MM.1S (cell line): ENCODE measurements at regions not wholly inside any gene's neighbourhood (a gene's known extent, or its start where the extent isn't known, plus 50 kb on each side); places are given as distances from the start of the nearest gene placed in this dataset.

ENCODE experiments used
- DNase-seq: peaks from one replicate; pipeline ENCODE4 v3.0.0-alpha.2; 2015
- H2AFZ ChIP-seq: fragments of 300-600 bp; sonication (generic); 2 replicates; pipeline ENCODE4 v1.6.0; 2016; ENCODE audit warnings: antibody characterized with exemption, low read length
- H3F3A ChIP-seq: fragments of 300-600 bp; sonication (generic); 2 replicates; pipeline ENCODE4 v1.6.1; 2016; ENCODE audit warnings: mild to moderate bottlenecking, antibody characterized with exemption, low read length, moderate library complexity, mixed read lengths; ENCODE audit not compliant: insufficient read depth
- H3K27ac ChIP-seq: fragments of 300-600 bp; sonication (generic); 2 replicates; pipeline ENCODE4 v1.5.1; 2016; ENCODE audit warnings: mild to moderate bottlenecking, low read length
- H3K27me3 ChIP-seq: fragments of 300-600 bp; sonication (generic); replicated peaks from 2 replicates; pipeline ENCODE4 v1.6.0; 2016; ENCODE audit warnings: low read length; ENCODE audit not compliant: insufficient read depth
- H3K36me3 ChIP-seq: fragments of 300-600 bp; sonication (generic); replicated peaks from 2 replicates; pipeline ENCODE4 v1.6.1; 2016; ENCODE audit warnings: mild to moderate bottlenecking, low read length, mixed read lengths; ENCODE audit not compliant: insufficient read depth
- H3K4me1 ChIP-seq: fragments of 300-600 bp; sonication (generic); 2 replicates; pipeline ENCODE4 v1.6.1; 2016; ENCODE audit warnings: low read length, mixed read lengths
- H3K4me2 ChIP-seq: fragments of 300-600 bp; sonication (generic); 2 replicates; pipeline ENCODE4 v1.6.0; 2016; ENCODE audit warnings: low read depth, low read length
- H3K4me3 ChIP-seq: fragments of 300-600 bp; sonication (generic); 2 replicates; pipeline ENCODE4 v1.5.1; 2016; ENCODE audit warnings: low read length, mixed read lengths
- H3K79me2 ChIP-seq: fragments of 300-600 bp; sonication (generic); 2 replicates; pipeline ENCODE4 v1.6.1; 2016; ENCODE audit warnings: mixed run types, low read length, mixed read lengths
- H3K9ac ChIP-seq: fragments of 300-600 bp; sonication (generic); 2 replicates; pipeline ENCODE4 v1.6.1; 2016; ENCODE audit warnings: low read length, mixed read lengths
- H3K9me2 ChIP-seq: fragments of 300-600 bp; sonication (generic); replicated peaks from 2 replicates; pipeline ENCODE4 v1.6.1; 2016; ENCODE audit warnings: mild to moderate bottlenecking, low read length, mixed read lengths; ENCODE audit not compliant: insufficient read depth
- H3K9me3 ChIP-seq: fragments of 300-600 bp; sonication (generic); replicated peaks from 2 replicates; pipeline ENCODE4 v1.6.1; 2016; ENCODE audit warnings: mild to moderate bottlenecking, low read length, mixed read lengths; ENCODE audit not compliant: insufficient read depth
- H4K20me1 ChIP-seq: fragments of 300-600 bp; sonication (generic); 2 replicates; pipeline ENCODE4 v1.6.1; 2016; ENCODE audit warnings: mild to moderate bottlenecking, low read length, moderate library complexity, mixed read lengths; ENCODE audit not compliant: insufficient read depth
- EZH2 ChIP-seq: fragments of 300-600 bp; sonication (generic); optimal IDR thresholded peaks from 2 replicates; pipeline ENCODE3; 2017; ENCODE audit warnings: low read depth, mild to moderate bottlenecking, antibody characterized with exemption, low read length, mixed read lengths
- EZH2phosphoT487 ChIP-seq: fragments of 300-600 bp; sonication (generic); IDR thresholded peaks from 2 replicates; pipeline ENCODE4 v1.6.1; 2018; ENCODE audit warnings: antibody characterized with exemption, low read length
- TF ChIP-seq, protein P1 (sequence below): fragments of 300-600 bp; sonication (generic); IDR thresholded peaks from 2 replicates; pipeline ENCODE4 v1.5.1; 2016; ENCODE audit warnings: antibody characterized with exemption, low read length, mixed read lengths

DNA sequence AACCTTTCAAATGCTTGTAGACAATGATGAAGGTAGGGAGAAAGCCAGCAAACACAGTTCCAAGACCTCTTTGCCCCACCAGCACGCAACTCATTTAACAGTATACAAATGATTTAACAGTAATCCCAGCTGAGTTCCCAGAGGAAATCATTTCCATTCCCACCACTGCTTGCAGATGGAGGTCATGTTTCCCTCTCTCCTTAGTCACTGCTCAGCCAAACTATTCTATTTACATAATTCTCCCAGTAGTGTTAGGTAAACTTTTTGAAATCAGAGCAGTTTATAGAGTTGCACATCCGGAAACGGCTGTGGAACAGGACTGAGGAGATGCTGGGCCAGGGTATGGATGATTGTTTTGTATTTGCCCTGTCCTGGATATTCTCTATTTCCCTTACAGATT lies 328.5 kb downstream of the FIGN start:
- Histone ChIP-seq H3K79me2 (no peaks in the 10 kb centered on the region), H3K4me2 (no peak overlapping the region), H3K4me1 (no peaks in the 10 kb centered on the region), H2AFZ (no peak overlapping the region), H3K4me3 (no peak overlapping the region), H3K27ac (no peak overlapping the region), H3K36me3 (no peaks in the 10 kb centered on the region), H3K9ac (no peak overlapping the region), H3F3A (no peaks in the 10 kb centered on the region), H3K9me3 (no peaks in the 10 kb centered on the region), H4K20me1 (no peaks in the 10 kb centered on the region), H3K27me3 (no peaks in the 10 kb centered on the region), H3K9me2 (no peaks in the 10 kb centered on the region)
- no peak for TF ChIP-seq EZH2
- TF ChIP-seq, protein P1, sequence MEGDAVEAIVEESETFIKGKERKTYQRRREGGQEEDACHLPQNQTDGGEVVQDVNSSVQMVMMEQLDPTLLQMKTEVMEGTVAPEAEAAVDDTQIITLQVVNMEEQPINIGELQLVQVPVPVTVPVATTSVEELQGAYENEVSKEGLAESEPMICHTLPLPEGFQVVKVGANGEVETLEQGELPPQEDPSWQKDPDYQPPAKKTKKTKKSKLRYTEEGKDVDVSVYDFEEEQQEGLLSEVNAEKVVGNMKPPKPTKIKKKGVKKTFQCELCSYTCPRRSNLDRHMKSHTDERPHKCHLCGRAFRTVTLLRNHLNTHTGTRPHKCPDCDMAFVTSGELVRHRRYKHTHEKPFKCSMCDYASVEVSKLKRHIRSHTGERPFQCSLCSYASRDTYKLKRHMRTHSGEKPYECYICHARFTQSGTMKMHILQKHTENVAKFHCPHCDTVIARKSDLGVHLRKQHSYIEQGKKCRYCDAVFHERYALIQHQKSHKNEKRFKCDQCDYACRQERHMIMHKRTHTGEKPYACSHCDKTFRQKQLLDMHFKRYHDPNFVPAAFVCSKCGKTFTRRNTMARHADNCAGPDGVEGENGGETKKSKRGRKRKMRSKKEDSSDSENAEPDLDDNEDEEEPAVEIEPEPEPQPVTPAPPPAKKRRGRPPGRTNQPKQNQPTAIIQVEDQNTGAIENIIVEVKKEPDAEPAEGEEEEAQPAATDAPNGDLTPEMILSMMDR: no peak
- TF ChIP-seq EZH2phosphoT487: no peak
- no peak for DNase-seq

DNA sequence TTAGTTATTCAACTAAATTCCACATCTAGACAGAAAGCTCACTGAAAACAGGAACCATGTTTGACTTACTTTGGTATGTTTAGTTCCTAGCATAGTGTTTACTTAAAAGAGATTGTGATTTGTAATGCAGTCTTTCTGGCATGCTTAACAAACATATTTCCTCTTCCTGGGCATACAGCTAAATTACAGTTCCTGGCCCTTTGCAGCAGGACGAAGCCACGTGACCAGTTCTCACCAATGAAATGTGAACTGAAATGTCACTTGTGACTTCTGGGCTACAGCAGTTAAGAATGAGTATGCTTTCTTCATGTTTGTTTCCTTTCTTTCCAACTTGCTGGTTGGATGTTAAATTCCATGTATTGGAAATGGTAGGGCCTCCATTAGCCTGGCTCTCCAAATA lies 330.5 kb downstream of the FIGN start:
- Histone ChIP-seq H3K9ac (no peak overlapping the region), H3K9me3 (no peaks in the 10 kb centered on the region), H3K79me2 (no peaks in the 10 kb centered on the region), H3K4me2 (no peak overlapping the region), H3K9me2 (no peaks in the 10 kb centered on the region), H4K20me1 (no peaks in the 10 kb centered on the region), H3F3A (no peaks in the 10 kb centered on the region), H3K4me1 (no peaks in the 10 kb centered on the region), H3K27ac (no peak overlapping the region), H2AFZ (no peak overlapping the region), H3K36me3 (no peaks in the 10 kb centered on the region), H3K27me3 (no peaks in the 10 kb centered on the region), H3K4me3 (no peak overlapping the region)
- no peak for TF ChIP-seq EZH2
- TF ChIP-seq EZH2phosphoT487: no peak
- TF ChIP-seq, protein P1: no peak
- no peak for DNase-seq

DNA sequence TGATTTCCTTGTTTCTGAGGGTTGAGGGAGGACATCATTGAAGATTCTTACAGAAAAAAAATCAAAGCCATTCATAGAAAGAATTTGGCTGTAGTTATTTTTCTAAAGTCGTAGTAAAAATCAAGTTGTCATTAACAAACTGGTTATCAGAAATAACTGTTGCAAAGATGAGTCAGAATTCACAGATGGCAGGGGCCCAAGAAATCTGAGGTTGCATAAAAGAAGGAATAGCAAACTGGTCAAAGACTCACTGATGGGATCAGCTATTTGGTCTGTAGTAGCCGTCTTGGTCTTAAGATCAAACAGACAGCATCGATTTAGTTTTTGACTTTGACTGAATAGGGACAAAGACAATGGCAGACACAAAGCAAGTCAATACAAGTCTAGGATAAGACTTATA lies 334.3 kb downstream of the FIGN start:
- Histone ChIP-seq H2AFZ (no peak overlapping the region), H3K36me3 (no peaks in the 10 kb centered on the region)
- DNase-seq: no peak

More for the DNA sequence above, 334.3 kb downstream of the FIGN start:
- TF ChIP-seq, protein P1: no peak
- TF ChIP-seq EZH2phosphoT487 (no peak), EZH2 (no peak)
- no peaks in the 10 kb centered on the region for H3K79me2 ChIP-seq
- no peak overlapping the region for H3K4me2 ChIP-seq
- H4K20me1 ChIP-seq: no peaks in the 10 kb centered on the region
- no peaks in the 10 kb centered on the region for H3K9me2 ChIP-seq
- H3F3A ChIP-seq: no peaks in the 10 kb centered on the region
- no peaks in the 10 kb centered on the region for H3K27me3 ChIP-seq
- no peaks in the 10 kb centered on the region for H3K9me3 ChIP-seq
- no peak overlapping the region for H3K27ac ChIP-seq
- no peak overlapping the region for H3K9ac ChIP-seq
- no peaks in the 10 kb centered on the region for H3K4me1 ChIP-seq
- no peak overlapping the region for H3K4me3 ChIP-seq
